GM21423 (cell line): ENCODE measurements at regions not wholly inside any gene's neighbourhood (a gene's known extent, or its start where the extent isn't known, plus 50 kb on each side); places are given as distances from the start of the nearest gene placed in this dataset.
"Not testable (repeated sequence)": the region's sequence is repeated elsewhere in the genome, so short reads cannot be mapped to it uniquely, and the experiment has no call there.

Source experiments
- ATAC-seq: cut with Tn5 transposase; IDR thresholded peaks from one replicate; pipeline ENCODE4 v1.9.1; 2021; ENCODE audit warnings: mild to moderate bottlenecking, moderate library complexity; ENCODE audit not compliant: unreplicated experiment

- no peak for ATAC-seq
Observed at GRCh38 chr4:18698119-18698883, 676.7 kb upstream of the LCORL start.

- no peak for ATAC-seq
Observed at GRCh38 chr4:18695733-18696527, 674.4 kb upstream of the LCORL start.

- ATAC-seq, result no peak
Observed at GRCh38 chr4:18691431-18692200, 670.1 kb upstream of the LCORL start.

- ATAC-seq, result no peak
Observed at GRCh38 chr4:18690291-18690955, 668.9 kb upstream of the LCORL start.

GRCh38 chr4:18689308-18690115 lies 668.0 kb upstream of the LCORL start:
- ATAC-seq, result peak; percentile 70

- ATAC-seq, result not testable (repeated sequence)
Observed at GRCh38 chr4:18688351-18688750, 666.8 kb upstream of the LCORL start.

GRCh38 chr4:18686338-18687037 lies 664.9 kb upstream of the LCORL start:
- ATAC-seq, result no peak

- ATAC-seq, result no peak
Observed at GRCh38 chr4:18684932-18685331, 663.4 kb upstream of the LCORL start.

- ATAC-seq, result no peak
Observed at GRCh38 chr4:18676526-18676915, 655.0 kb upstream of the LCORL start.

- no peak for ATAC-seq
Observed at GRCh38 chr4:18675586-18676525, 654.3 kb upstream of the LCORL start.

- ATAC-seq, result no peak
Observed at GRCh38 chr4:18670034-18670433, 648.5 kb upstream of the LCORL start.

- ATAC-seq, result no peak
Observed at GRCh38 chr4:18669390-18669789, 647.8 kb upstream of the LCORL start.

- ATAC-seq, result no peak
Observed at GRCh38 chr4:18666322-18666721, 644.8 kb upstream of the LCORL start.

GRCh38 chr4:18664171-18664570 lies 642.6 kb upstream of the LCORL start:
- no peak for ATAC-seq

- ATAC-seq, result no peak
Observed at GRCh38 chr4:18645351-18645750, 623.8 kb upstream of the LCORL start.

- no peak for ATAC-seq
Observed at GRCh38 chr4:18641334-18641733, 619.8 kb upstream of the LCORL start.

GRCh38 chr4:18638031-18638430 lies 616.5 kb upstream of the LCORL start:
- no peak for ATAC-seq

GRCh38 chr4:18636001-18636585 lies 614.5 kb upstream of the LCORL start:
- no peak for ATAC-seq
